Activated CD8-positive, alpha-beta memory T cell treated with anti-CD3 and anti-CD28 coated beads for 36 hours (primary cell): ENCODE measurements at regions not wholly inside any gene's neighbourhood (a gene's known extent, or its start where the extent isn't known, plus 50 kb on each side); places are given as distances from the start of the nearest gene placed in this dataset.

ENCODE experiments used
- CTCF ChIA-PET: fragments of 350-600 bp; sonication (Branson Sonifier 250); formaldehyde crosslinking; loops from one replicate; lab custom pipeline; 2021; ENCODE audit warnings: antibody characterized with exemption; lab: Charles Lee
- POLR2A ChIA-PET: fragments of 350-600 bp; sonication (Branson Sonifier 250); formaldehyde crosslinking; loops from one replicate; lab custom pipeline; 2021; ENCODE audit warnings: antibody characterized with exemption; lab: Charles Lee

- POLR2A ChIA-PET: no interaction called here
Observed at GRCh38 chr9:23962101-23962500, 136.1 kb upstream of the ELAVL2 start.

GRCh38 chr9:23945897-23946296 lies 119.9 kb upstream of the ELAVL2 start:
- ChIA-PET POLR2A (no interaction called here), CTCF (no interaction called here)

More at GRCh38 chr9:23962101-23962500, 136.1 kb upstream of the ELAVL2 start:
- CTCF ChIA-PET: no interaction called here

GRCh38 chr9:23941051-23941450 lies 115.0 kb upstream of the ELAVL2 start:
- ChIA-PET POLR2A (no interaction called here), CTCF (no interaction called here)

DNA sequence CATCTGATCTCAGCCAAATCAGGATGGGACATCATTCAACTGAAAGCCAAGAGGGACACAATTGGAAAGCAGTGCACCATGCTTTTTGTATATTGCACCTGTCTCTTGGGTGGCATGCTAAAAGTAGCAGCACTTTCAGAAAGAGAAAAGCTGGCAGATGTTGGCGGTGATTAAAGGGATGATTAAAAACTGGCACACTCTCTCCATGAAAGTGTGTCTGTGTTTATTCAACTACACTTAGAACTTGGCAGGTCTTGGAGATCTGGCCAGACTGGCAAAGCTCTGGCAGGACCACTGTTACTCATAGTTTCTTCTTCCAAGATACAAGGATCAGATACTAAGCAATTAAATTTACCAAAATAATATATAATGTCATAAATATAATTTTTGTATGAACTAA lies 112.9 kb upstream of the ELAVL2 start:
- ChIA-PET POLR2A (no interaction called here), CTCF (no interaction called here)

DNA sequence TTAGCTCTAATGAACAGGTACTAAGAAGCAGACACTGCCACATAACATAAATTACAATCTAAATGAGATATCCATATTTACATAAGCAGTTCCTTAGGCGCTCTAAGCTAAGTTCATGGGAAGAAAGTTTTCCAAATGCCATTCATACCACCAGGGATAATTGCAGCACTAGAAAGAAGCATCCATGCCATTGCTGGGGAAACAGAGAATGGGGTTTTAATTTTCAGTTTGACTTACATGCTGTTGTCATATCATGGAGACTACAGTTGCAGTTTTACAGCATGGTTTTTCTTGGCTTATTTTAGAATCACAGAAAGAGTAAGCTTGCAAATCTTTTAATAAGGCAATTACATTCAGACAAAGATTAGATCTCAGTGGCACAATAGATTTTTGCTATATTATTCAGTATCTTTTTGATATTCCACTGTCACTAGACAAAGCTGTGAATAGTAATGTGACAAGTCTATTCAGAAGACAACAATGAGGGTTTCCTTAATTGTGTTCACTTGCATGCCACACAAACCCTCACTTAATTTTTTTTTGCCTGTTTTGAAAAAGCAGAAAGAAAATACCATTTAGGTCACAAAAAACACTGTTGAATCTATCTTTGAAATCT lies 108.4 kb upstream of the ELAVL2 start:
- CTCF ChIA-PET: no interaction called here
- POLR2A ChIA-PET: no interaction called here

GRCh38 chr9:23933348-23933747 lies 107.3 kb upstream of the ELAVL2 start:
- ChIA-PET POLR2A (no interaction called here), CTCF (no interaction called here)

DNA sequence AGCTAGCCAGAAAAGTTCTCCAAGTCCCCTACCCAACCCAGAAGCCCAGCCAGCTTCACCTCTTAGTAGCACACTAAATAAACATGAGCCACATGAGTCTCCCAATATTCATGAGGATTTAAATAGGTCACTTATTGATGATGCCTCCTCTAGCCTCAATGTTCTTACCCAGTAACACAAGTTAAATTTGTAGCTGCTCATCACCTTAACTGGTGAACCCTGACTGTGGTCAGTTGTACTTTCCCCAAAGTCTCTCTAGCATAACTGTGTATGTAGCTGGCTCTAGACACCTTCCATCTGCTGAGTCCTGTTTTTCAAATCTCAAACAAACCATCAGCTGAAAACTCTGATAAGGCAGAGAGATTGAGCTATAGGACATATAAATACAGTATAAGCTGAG lies 100.3 kb upstream of the ELAVL2 start:
- CTCF ChIA-PET: no interaction called here
- POLR2A ChIA-PET: no interaction called here

GRCh38 chr9:23914431-23915003 lies 88.5 kb upstream of the ELAVL2 start:
- ChIA-PET POLR2A (no interaction called here), CTCF (no interaction called here)

GRCh38 chr9:23907343-23907742 lies 81.3 kb upstream of the ELAVL2 start:
- POLR2A ChIA-PET: no interaction called here
- CTCF ChIA-PET: no interaction called here

- POLR2A ChIA-PET: no interaction called here
Observed at GRCh38 chr9:23887781-23888180, 61.7 kb upstream of the ELAVL2 start.

More at GRCh38 chr9:23887781-23888180, 61.7 kb upstream of the ELAVL2 start:
- CTCF ChIA-PET: no interaction called here
